Esophagus squamous epithelium (tissue), 5 donors: ENCODE measurements at regions not wholly inside any gene's neighbourhood (a gene's known extent, or its start where the extent isn't known, plus 50 kb on each side); places are given as distances from the start of the nearest gene placed in this dataset.
"Not testable (repeated sequence)": the region's sequence is repeated elsewhere in the genome, so short reads cannot be mapped to it uniquely, and the experiment has no call there.

ENCODE experiments used
- DNase-seq: peaks from one replicate; lab custom pipeline; 2025; lab: John Stamatoyannopoulos, UW
- H3K27ac ChIP-seq, 4 donors: fragments of 200-600 bp; sonication (generic); one replicate each; pipeline ENCODE4 v1.5.1; 2016 to 2019; ENCODE audit warnings: mild to moderate bottlenecking in 1 of 4
- H3K27me3 ChIP-seq, 4 donors: fragments of 200-600 bp; sonication (generic); 1 replicate in 3 of 4; 2 replicates in 1 of 4; pipeline versions ENCODE4 v1.5.1 to v1.6.0; 2017 to 2021; ENCODE audit warnings: antibody characterized with exemption in 1 of 4
- H3K36me3 ChIP-seq, 3 donors: fragments of 200-600 bp; sonication (generic); one replicate each; pipeline ENCODE4 v1.5.1; 2016 to 2019
- H3K4me1 ChIP-seq, 3 donors: fragments of 200-600 bp; sonication (generic); one replicate each; pipeline ENCODE4 v1.5.1; 2017 to 2019
- H3K4me3 ChIP-seq, 4 donors: fragments of 200-600 bp; sonication (generic); 1 replicate in 3 of 4; 2 replicates in 1 of 4; pipeline ENCODE4 v1.5.1; 2016 to 2019; ENCODE audit warnings: mild to moderate bottlenecking in 2 of 4, moderate library complexity in 1 of 4
- H3K9me3 ChIP-seq, 3 donors: fragments of 200-600 bp; sonication (generic); one replicate each; pipeline ENCODE4 v1.5.1; 2016 to 2019
- CTCF ChIP-seq, 6 experiments: fragments of 450-650 bp in 4 of 6; fragments of 200-600 bp in 2 of 6; sonication (generic) in 2 of 6; IDR thresholded peaks; one replicate each; pipeline ENCODE4 v1.5.1; 2016 to 2019; ENCODE audit warnings: antibody characterized with exemption in 6 of 6, mild to moderate bottlenecking in 4 of 6, moderate library complexity in 4 of 6
- POLR2A ChIP-seq, 4 donors: fragments of 450-650 bp; IDR thresholded peaks; one replicate each; pipeline ENCODE4 v1.6.1; 2017; ENCODE audit warnings: antibody characterized with exemption in 4 of 4, mild to moderate bottlenecking in 4 of 4, moderate library complexity in 3 of 4
- WGBS, 2 donors: methylation state at CpG; one replicate each; pipeline ENCODE4 v1.1.5; 2018; 5-methylcytosine and 5-hydroxymethylcytosine counted together
- intact Hi-C: fragments of 100-400 bp; cut with DNase I; formaldehyde crosslinking; loops from one replicate; pipeline ENCODE4 v1.15.0; 2022
- donor health status: DM: yes; HTN: yes; CAD: no.

GRCh38 chr1:29756498-29756897, 520.2 kb downstream of the PTPRU start:
- no peak overlapping the region for H3K27ac ChIP-seq
- WGBS, 2 donors = 69 to 70% methylated on average over 5 of the region's 5 CpGs
- DNase-seq = no peak
- intact Hi-C loops = no loop called here
- H3K36me3 ChIP-seq = no peaks in the 10 kb centered on the region
- H3K9me3 ChIP-seq = no peaks in the 10 kb centered on the region
- H3K4me1 ChIP-seq = no peaks in the 10 kb centered on the region
- TF ChIP-seq CTCF (IDR thresholded peaks at IDR 0.05) = no peak
- TF ChIP-seq POLR2A (IDR thresholded peaks at IDR 0.05) = no peak
- H3K4me3 ChIP-seq = no peak overlapping the region
- peaks cover 0 to 35% (median 0%) of the 10 kb centered on the region in 4 donors for H3K27me3 ChIP-seq

GRCh38 chr1:29756085-29756484, 519.8 kb downstream of the PTPRU start:
- Histone ChIP-seq H3K27me3 (peaks cover 0 to 33% (median 0%) of the 10 kb centered on the region in 4 donors), H3K4me1 (no peaks in the 10 kb centered on the region), H3K4me3 (no peak overlapping the region), H3K27ac (no peak overlapping the region), H3K9me3 (no peaks in the 10 kb centered on the region), H3K36me3 (no peaks in the 10 kb centered on the region)
- TF ChIP-seq CTCF (IDR thresholded peaks at IDR 0.05) (no peak), POLR2A (IDR thresholded peaks at IDR 0.05) (no peak)
- intact Hi-C loops = no loop called here
- no peak for DNase-seq
- WGBS, 2 donors = 37 to 45% methylated on average over 4 to 5 of the region's 5 CpGs

- H3K36me3 ChIP-seq, H3K4me1 ChIP-seq, DNase-seq, H3K4me3 ChIP-seq, H3K9me3 ChIP-seq, H3K27ac ChIP-seq, intact Hi-C loops: not testable (repeated sequence)
- peaks cover 0 to 32% (median 0%) of the 10 kb centered on the region in 4 donors for H3K27me3 ChIP-seq
- 71% methylated on average over 2 of the region's 6 CpGs; no CpG with 5 or more reads in 1 of the 2 donors for WGBS, 2 donors
Measured at GRCh38 chr1:29755412-29756015, 519.2 kb downstream of the PTPRU start.

GRCh38 chr1:29754573-29755375, 518.5 kb downstream of the PTPRU start:
- WGBS, 2 donors = 65 to 79% methylated on average over 10 to 14 of the region's 14 CpGs
- H3K4me1 ChIP-seq = no peaks in the 10 kb centered on the region
- TF ChIP-seq POLR2A (IDR thresholded peaks at IDR 0.05) = no peak
- no peak for TF ChIP-seq CTCF (IDR thresholded peaks at IDR 0.05)
- intact Hi-C loops = no loop called here
- H3K9me3 ChIP-seq = no peaks in the 10 kb centered on the region
- no peak overlapping the region for H3K27ac ChIP-seq
- peaks cover 0 to 32% (median 0%) of the 10 kb centered on the region in 4 donors for H3K27me3 ChIP-seq
- no peaks in the 10 kb centered on the region for H3K36me3 ChIP-seq
- no peak overlapping the region for H3K4me3 ChIP-seq
- DNase-seq = no peak

GRCh38 chr1:29753771-29754572, 517.6 kb downstream of the PTPRU start:
- DNase-seq = no peak
- 47 to 93% methylated on average over 2 to 3 of the region's 3 CpGs for WGBS, 2 donors
- Histone ChIP-seq H3K4me1 (no peaks in the 10 kb centered on the region), H3K27me3 (peaks cover 0 to 32% (median 0%) of the 10 kb centered on the region in 4 donors), H3K4me3 (no peak overlapping the region), H3K9me3 (no peaks in the 10 kb centered on the region), H3K27ac (no peak overlapping the region), H3K36me3 (no peaks in the 10 kb centered on the region)
- intact Hi-C loops = no loop called here
- TF ChIP-seq CTCF (IDR thresholded peaks at IDR 0.05) = no peak
- TF ChIP-seq POLR2A (IDR thresholded peaks at IDR 0.05) = no peak
